ENCODE measurements at regions not wholly inside any gene's neighbourhood (a gene's known extent, or its start where the extent isn't known, plus 50 kb on each side); places are given as distances from the start of the nearest gene placed in this dataset.

GRCh38 chr11:130709531-130709930 is 206.7 kb downstream of the SNX19 start:
- TF ChIP-seq, protein P1, sequence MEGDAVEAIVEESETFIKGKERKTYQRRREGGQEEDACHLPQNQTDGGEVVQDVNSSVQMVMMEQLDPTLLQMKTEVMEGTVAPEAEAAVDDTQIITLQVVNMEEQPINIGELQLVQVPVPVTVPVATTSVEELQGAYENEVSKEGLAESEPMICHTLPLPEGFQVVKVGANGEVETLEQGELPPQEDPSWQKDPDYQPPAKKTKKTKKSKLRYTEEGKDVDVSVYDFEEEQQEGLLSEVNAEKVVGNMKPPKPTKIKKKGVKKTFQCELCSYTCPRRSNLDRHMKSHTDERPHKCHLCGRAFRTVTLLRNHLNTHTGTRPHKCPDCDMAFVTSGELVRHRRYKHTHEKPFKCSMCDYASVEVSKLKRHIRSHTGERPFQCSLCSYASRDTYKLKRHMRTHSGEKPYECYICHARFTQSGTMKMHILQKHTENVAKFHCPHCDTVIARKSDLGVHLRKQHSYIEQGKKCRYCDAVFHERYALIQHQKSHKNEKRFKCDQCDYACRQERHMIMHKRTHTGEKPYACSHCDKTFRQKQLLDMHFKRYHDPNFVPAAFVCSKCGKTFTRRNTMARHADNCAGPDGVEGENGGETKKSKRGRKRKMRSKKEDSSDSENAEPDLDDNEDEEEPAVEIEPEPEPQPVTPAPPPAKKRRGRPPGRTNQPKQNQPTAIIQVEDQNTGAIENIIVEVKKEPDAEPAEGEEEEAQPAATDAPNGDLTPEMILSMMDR (IDR thresholded peaks at IDR 0.05), result no peak
- no peak for TF ChIP-seq POLR2A (IDR thresholded peaks at IDR 0.05)
